ENCODE measurements at regions not wholly inside any gene's neighbourhood (a gene's known extent, or its start where the extent isn't known, plus 50 kb on each side); places are given as distances from the start of the nearest gene placed in this dataset.
"Not testable (repeated sequence)": the region's sequence is repeated elsewhere in the genome, so short reads cannot be mapped to it uniquely, and the experiment has no call there.

- H3K27me3 Mint-ChIP-seq: peaks cover 11% of the 10 kb centered on the region
- no peak for ATAC-seq
- DNase-seq: no peak
- no peak overlapping the region for H3K27ac Mint-ChIP-seq
- H3K36me3 Mint-ChIP-seq (ENCODE audit: low read depth): peaks cover under 1% of the 10 kb centered on the region
- no peaks in the 10 kb centered on the region for H3K4me1 Mint-ChIP-seq
- no peak overlapping the region for H3K4me3 Mint-ChIP-seq
- no peaks in the 10 kb centered on the region for H3K9me3 ChIP-seq (ENCODE audit: control insufficient read depth, low read length, poor library complexity, severe bottlenecking)
Observed at GRCh38 chr4:77355731-77356130, 198.7 kb downstream of the CCNG2 start.

DNA sequence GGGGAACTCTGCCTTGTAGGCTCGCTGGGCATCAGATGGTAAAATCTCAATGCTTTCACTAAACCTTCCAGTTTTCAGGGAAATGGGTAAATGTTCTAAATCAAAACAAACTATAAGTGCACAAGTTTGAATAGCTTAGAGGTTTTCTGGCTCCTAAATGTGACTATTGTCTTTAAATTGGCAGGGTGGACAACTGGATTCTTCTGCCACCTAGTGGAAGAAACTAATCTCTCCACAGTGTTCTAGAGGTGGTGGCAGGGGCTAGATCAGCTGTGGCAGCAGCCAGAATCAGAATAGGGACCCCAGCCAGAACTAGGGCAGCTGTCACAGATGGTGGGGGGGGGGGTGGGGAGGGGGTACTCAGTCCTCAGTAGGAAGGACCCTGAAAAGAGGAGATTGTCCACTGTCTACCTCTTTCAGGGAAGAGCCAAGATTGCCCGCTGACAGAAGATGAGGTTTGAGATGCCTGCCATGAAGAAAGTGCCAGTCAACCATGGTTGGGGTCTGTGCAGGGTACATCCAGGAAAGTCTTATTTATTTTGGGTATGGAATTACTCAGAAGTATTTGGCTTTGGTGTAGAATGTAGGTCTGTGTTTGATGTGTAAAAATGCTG, 201.4 kb downstream of the CCNG2 start:
- peaks cover 32% of the 10 kb centered on the region for H3K27me3 Mint-ChIP-seq
- ATAC-seq (peak; percentile 36), DNase-seq (no peak)
- no peaks in the 10 kb centered on the region for H3K36me3 Mint-ChIP-seq (ENCODE audit: low read depth)
- no peak overlapping the region for H3K27ac Mint-ChIP-seq
- no peaks in the 10 kb centered on the region for H3K4me1 Mint-ChIP-seq
- H3K4me3 Mint-ChIP-seq: no peak overlapping the region
- no peaks in the 10 kb centered on the region for H3K9me3 ChIP-seq (ENCODE audit: control insufficient read depth, low read length, poor library complexity, severe bottlenecking)

DNA sequence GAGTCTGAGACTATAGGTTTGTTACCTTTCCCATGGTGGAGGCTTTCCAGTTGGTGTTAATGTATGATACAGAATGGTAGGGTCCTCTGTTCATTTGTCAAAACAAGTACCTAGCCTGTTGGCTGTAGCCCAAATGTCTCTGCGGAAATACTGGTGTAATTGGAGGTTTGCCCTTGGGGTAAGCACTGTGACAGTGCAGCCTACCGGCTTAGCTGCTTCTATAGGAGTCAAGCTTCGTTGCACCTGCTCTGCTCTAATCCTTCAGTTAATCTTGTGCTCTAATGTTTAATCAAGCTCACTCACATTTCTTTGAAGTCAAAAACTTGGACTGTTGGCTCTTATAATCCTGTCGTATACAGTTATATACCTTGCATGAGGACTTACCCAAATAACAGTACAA, 203.4 kb downstream of the CCNG2 start:
- no peaks in the 10 kb centered on the region for H3K36me3 Mint-ChIP-seq (ENCODE audit: low read depth)
- ATAC-seq: no peak
- H3K4me3 Mint-ChIP-seq: no peak overlapping the region

GRCh38 chr4:77366876-77367275, 209.9 kb downstream of the CCNG2 start:
- H3K27me3 Mint-ChIP-seq: peaks cover 28% of the 10 kb centered on the region
- H3K9me3 ChIP-seq (ENCODE audit: control insufficient read depth, low read length, poor library complexity, severe bottlenecking); DNase-seq; H3K4me1 Mint-ChIP-seq; ATAC-seq; H3K4me3 Mint-ChIP-seq; H3K27ac Mint-ChIP-seq; H3K36me3 Mint-ChIP-seq (ENCODE audit: low read depth): not testable (repeated sequence)

More for the DNA sequence above, 203.4 kb downstream of the CCNG2 start:
- no peak for DNase-seq
- H3K27me3 Mint-ChIP-seq: peaks cover 43% of the 10 kb centered on the region
- H3K27ac Mint-ChIP-seq: no peak overlapping the region
- no peaks in the 10 kb centered on the region for H3K4me1 Mint-ChIP-seq
- no peaks in the 10 kb centered on the region for H3K9me3 ChIP-seq (ENCODE audit: control insufficient read depth, low read length, poor library complexity, severe bottlenecking)

- Mint-ChIP-seq H3K4me3 (no peak overlapping the region), H3K27ac (no peak overlapping the region), H3K27me3 (peaks cover 31% of the 10 kb centered on the region), H3K36me3 (ENCODE audit: low read depth) (no peaks in the 10 kb centered on the region), H3K4me1 (no peaks in the 10 kb centered on the region)
- ATAC-seq (no peak), DNase-seq (no peak)
- H3K9me3 ChIP-seq (ENCODE audit: control insufficient read depth, low read length, poor library complexity, severe bottlenecking): no peaks in the 10 kb centered on the region
Observed at GRCh38 chr4:77367638-77368037, 210.6 kb downstream of the CCNG2 start.

DNA sequence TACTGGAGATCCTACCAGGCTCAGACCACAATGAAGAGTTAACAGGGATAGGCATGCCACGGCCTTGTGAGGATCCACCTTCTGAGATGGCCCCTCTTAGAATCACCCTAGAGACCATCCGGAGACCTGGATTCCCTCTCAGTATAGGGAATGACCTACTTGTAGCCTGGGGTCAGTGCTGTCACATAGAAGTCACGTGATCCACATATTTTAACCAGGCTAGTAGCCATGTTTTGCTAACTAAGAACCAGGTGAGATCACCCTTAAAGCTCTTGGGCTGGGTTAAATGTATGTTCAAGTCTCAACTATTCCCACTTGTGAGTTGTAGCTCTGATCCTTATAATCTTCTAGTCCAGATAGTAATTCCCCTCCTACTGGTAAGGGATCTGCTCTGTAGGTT, 215.4 kb downstream of the CCNG2 start:
- Mint-ChIP-seq H3K4me1 (no peaks in the 10 kb centered on the region), H3K27me3 (peaks cover 17% of the 10 kb centered on the region), H3K4me3 (no peak overlapping the region), H3K36me3 (ENCODE audit: low read depth) (no peaks in the 10 kb centered on the region), H3K27ac (no peak overlapping the region)
- no peaks in the 10 kb centered on the region for H3K9me3 ChIP-seq (ENCODE audit: control insufficient read depth, low read length, poor library complexity, severe bottlenecking)
- ATAC-seq (no peak), DNase-seq (no peak)

DNA sequence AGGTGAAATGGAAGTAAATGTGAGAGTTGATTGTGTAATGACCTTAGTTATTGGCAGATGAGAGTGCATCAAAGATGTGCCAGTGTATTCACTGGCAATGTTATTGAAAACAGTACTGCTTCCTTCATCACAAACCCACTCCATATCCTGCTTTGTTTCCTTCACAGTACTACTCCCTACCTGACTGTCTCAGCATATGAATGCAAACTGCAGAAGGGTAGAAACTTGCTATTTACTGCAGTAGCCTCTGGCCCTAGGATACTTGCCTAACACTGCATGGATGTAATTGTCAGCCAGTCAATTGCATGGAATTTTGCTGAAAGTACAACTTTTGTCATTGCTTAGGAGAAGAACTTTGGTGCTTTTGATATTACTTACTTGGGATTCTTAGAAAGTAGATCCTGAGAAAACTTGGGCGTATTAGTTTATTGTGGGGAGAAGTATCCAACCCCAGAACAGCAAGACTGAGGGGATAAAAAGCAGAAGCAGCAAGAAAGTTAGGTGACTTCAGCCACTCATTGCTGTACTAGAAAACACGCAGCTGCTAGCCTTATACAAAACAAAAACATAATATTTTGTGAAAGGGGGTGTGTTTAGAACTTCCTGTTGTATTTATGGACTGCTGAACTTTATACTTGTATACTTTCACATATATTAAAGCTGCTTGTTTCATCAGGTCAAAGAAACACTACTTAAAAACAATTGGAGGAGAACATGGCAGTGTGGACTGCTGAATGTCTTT, 219.0 kb downstream of the CCNG2 start:
- no peak overlapping the region for H3K27ac Mint-ChIP-seq
- ATAC-seq: no peak
- peaks cover 2% of the 10 kb centered on the region for H3K4me1 Mint-ChIP-seq
- no peak overlapping the region for H3K4me3 Mint-ChIP-seq
- no peak for DNase-seq
- no peaks in the 10 kb centered on the region for H3K9me3 ChIP-seq (ENCODE audit: control insufficient read depth, low read length, poor library complexity, severe bottlenecking)
- H3K36me3 Mint-ChIP-seq (ENCODE audit: low read depth): no peaks in the 10 kb centered on the region
- H3K27me3 Mint-ChIP-seq: peaks cover 37% of the 10 kb centered on the region

GRCh38 chr4:77376788-77377460, 219.9 kb downstream of the CCNG2 start:
- H3K27ac Mint-ChIP-seq: no peak overlapping the region
- no peaks in the 10 kb centered on the region for H3K36me3 Mint-ChIP-seq (ENCODE audit: low read depth)
- ATAC-seq: no peak
- H3K27me3 Mint-ChIP-seq: peaks cover 30% of the 10 kb centered on the region
- no peaks in the 10 kb centered on the region for H3K9me3 ChIP-seq (ENCODE audit: control insufficient read depth, low read length, poor library complexity, severe bottlenecking)
- no peak for DNase-seq
- no peak overlapping the region for H3K4me3 Mint-ChIP-seq
- peaks cover 2% of the 10 kb centered on the region for H3K4me1 Mint-ChIP-seq

GRCh38 chr4:77384094-77384493, 221.5 kb upstream of the CXCL13 start:
- Mint-ChIP-seq H3K27me3 (peaks cover 6% of the 10 kb centered on the region), H3K4me3 (no peak overlapping the region), H3K27ac (no peak overlapping the region), H3K4me1 (peaks cover 2% of the 10 kb centered on the region), H3K36me3 (ENCODE audit: low read depth) (no peaks in the 10 kb centered on the region)
- no peaks in the 10 kb centered on the region for H3K9me3 ChIP-seq (ENCODE audit: control insufficient read depth, low read length, poor library complexity, severe bottlenecking)
- ATAC-seq (no peak), DNase-seq (no peak)

DNA sequence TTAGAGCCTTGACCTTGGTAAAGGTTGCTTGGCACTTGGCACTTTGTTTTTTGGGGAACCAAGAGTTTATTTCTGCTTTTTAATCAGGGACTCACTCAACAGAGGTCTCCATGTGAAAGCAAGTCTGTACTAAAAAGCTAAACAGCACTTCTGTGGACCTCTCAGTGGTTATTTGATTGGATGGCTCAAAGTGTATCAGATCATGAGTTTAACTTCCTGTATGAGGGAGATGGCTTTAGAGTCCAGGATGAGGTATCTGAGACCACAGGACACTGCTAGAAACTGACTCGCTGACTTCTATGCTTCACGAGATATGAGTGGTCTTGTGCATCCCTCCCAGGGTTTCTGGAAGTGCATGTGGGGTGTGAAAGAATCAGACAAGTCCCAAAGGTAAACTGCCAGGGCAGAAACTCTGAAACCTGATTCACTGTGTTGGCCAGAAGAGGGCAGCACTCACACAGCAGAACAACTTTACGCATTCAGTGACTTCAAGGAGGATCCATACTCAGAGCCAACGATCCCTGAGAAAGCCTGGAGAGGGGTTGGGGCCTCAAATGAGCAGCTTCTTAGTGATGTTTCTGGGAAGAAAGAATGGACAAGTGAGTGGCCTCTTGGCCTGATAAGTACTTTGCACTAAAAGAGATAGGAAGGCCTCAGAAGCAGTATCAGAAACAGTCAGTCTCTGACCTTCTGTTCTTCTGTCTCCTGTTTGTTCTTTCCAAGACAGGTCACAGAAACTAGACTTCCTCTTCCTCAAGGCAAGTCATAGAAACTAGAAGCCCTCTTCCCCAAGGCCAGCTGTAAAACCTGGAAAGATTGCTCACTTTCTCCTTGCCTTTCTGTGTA, 220.3 kb upstream of the CXCL13 start:
- Mint-ChIP-seq H3K27me3 (no peaks in the 10 kb centered on the region), H3K4me3 (no peak overlapping the region), H3K27ac (no peak overlapping the region), H3K4me1 (no peaks in the 10 kb centered on the region), H3K36me3 (ENCODE audit: low read depth) (no peaks in the 10 kb centered on the region)
- H3K9me3 ChIP-seq (ENCODE audit: control insufficient read depth, low read length, poor library complexity, severe bottlenecking): no peaks in the 10 kb centered on the region
- DNase-seq: peak in 2 of 3 donors; percentile 12 to 19
- ATAC-seq: peak; percentile 65

- Mint-ChIP-seq H3K27ac (no peak overlapping the region), H3K4me3 (no peak overlapping the region)
- ATAC-seq: no peak
Observed at GRCh38 chr4:77393996-77394395, 211.6 kb upstream of the CXCL13 start.

GRCh38 chr4:77395481-77395880, 210.1 kb upstream of the CXCL13 start:
- peaks cover 35% of the 10 kb centered on the region for H3K27me3 Mint-ChIP-seq
- no peaks in the 10 kb centered on the region for H3K9me3 ChIP-seq (ENCODE audit: control insufficient read depth, low read length, poor library complexity, severe bottlenecking)
- DNase-seq: no peak
- no peak overlapping the region for H3K27ac Mint-ChIP-seq
- H3K4me3 Mint-ChIP-seq: no peak overlapping the region
- no peak for ATAC-seq
- no peaks in the 10 kb centered on the region for H3K36me3 Mint-ChIP-seq (ENCODE audit: low read depth)
- H3K4me1 Mint-ChIP-seq: no peaks in the 10 kb centered on the region

More at GRCh38 chr4:77393996-77394395, 211.6 kb upstream of the CXCL13 start:
- Mint-ChIP-seq H3K4me1 (no peaks in the 10 kb centered on the region), H3K36me3 (ENCODE audit: low read depth) (no peaks in the 10 kb centered on the region), H3K27me3 (peaks cover 34% of the 10 kb centered on the region)
- no peaks in the 10 kb centered on the region for H3K9me3 ChIP-seq (ENCODE audit: control insufficient read depth, low read length, poor library complexity, severe bottlenecking)
- DNase-seq: no peak

DNA sequence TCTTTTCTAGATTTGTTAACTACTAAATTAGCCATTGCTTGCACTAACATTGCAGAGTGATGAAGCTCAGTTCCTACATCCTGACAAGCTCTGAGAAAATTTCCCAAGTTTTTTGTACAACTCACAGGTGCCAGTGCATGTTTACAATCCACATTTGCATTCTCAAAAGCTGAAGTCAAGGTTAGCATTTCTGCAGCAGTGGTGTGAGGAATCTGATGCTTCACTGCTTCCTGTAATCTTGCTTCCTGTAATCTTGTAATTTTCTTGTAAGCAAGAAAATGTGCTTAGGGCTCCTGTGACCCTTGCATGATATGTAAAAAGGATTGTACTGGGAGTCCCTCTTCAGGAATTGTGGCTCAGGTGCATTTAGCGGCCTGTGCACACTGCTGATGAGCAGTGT, 207.4 kb upstream of the CXCL13 start:
- no peaks in the 10 kb centered on the region for H3K36me3 Mint-ChIP-seq (ENCODE audit: low read depth)
- no peaks in the 10 kb centered on the region for H3K9me3 ChIP-seq (ENCODE audit: control insufficient read depth, low read length, poor library complexity, severe bottlenecking)
- H3K27me3 Mint-ChIP-seq: peaks cover 53% of the 10 kb centered on the region
- DNase-seq (no peak), ATAC-seq (no peak)
- H3K27ac Mint-ChIP-seq: no peak overlapping the region
- H3K4me3 Mint-ChIP-seq: no peak overlapping the region
- no peaks in the 10 kb centered on the region for H3K4me1 Mint-ChIP-seq
